M059J (cell line): ENCODE measurements at regions not wholly inside any gene's neighbourhood (a gene's known extent, or its start where the extent isn't known, plus 50 kb on each side); places are given as distances from the start of the nearest gene placed in this dataset.

Source experiments
- DNase-seq: peaks from one replicate; pipeline ENCODE4 v3.0.0-alpha.2; 2012; ENCODE audit warnings: low read depth

GRCh38 chr1:229760478-229760996, 134.5 kb downstream of the URB2 start:
- DNase-seq: no peak

- DNase-seq: peak; percentile 58
Observed at GRCh38 chr1:229762891-229763290, 136.8 kb downstream of the URB2 start.

- DNase-seq: no peak
Observed at GRCh38 chr1:229768232-229768631, 142.2 kb downstream of the URB2 start.

GRCh38 chr1:229769006-229769405, 143.0 kb downstream of the URB2 start:
- no peak for DNase-seq

GRCh38 chr1:229769809-229770208, 143.8 kb downstream of the URB2 start:
- DNase-seq: no peak

GRCh38 chr1:229778794-229779193, 152.7 kb downstream of the URB2 start:
- DNase-seq: no peak

- no peak for DNase-seq
Observed at GRCh38 chr1:229781453-229781852, 155.4 kb downstream of the URB2 start.

GRCh38 chr1:229782469-229782868, 156.4 kb downstream of the URB2 start:
- DNase-seq: no peak

GRCh38 chr1:229784834-229785233, 158.8 kb downstream of the URB2 start:
- no peak for DNase-seq

- DNase-seq: peak; percentile 5
Observed at GRCh38 chr1:229786974-229787610, 161.0 kb downstream of the URB2 start.

- DNase-seq: no peak
Observed at GRCh38 chr1:229788004-229788403, 162.0 kb downstream of the URB2 start.

GRCh38 chr1:229792012-229792975, 166.2 kb downstream of the URB2 start:
- DNase-seq: peak; percentile 11

GRCh38 chr1:229793488-229793887, 167.4 kb downstream of the URB2 start:
- no peak for DNase-seq

GRCh38 chr1:229798558-229798957, 172.5 kb downstream of the URB2 start:
- DNase-seq: no peak

- no peak for DNase-seq
Observed at GRCh38 chr1:229803626-229804217, 177.7 kb downstream of the URB2 start.

- DNase-seq: no peak
Observed at GRCh38 chr1:229808272-229808671, 182.2 kb downstream of the URB2 start.

GRCh38 chr1:229810140-229810539, 184.1 kb downstream of the URB2 start:
- no peak for DNase-seq

- no peak for DNase-seq
Observed at GRCh38 chr1:229810961-229811360, 184.9 kb downstream of the URB2 start.

GRCh38 chr1:229812148-229812547, 186.1 kb downstream of the URB2 start:
- no peak for DNase-seq

- no peak for DNase-seq
Observed at GRCh38 chr1:229812693-229813092, 186.6 kb downstream of the URB2 start.

GRCh38 chr1:229815076-229815475, 189.0 kb downstream of the URB2 start:
- DNase-seq: no peak

- DNase-seq: no peak
Observed at GRCh38 chr1:229815961-229816360, 189.9 kb downstream of the URB2 start.
